ENCODE measurements at regions not wholly inside any gene's neighbourhood (a gene's known extent, or its start where the extent isn't known, plus 50 kb on each side); places are given as distances from the start of the nearest gene placed in this dataset.

DNA sequence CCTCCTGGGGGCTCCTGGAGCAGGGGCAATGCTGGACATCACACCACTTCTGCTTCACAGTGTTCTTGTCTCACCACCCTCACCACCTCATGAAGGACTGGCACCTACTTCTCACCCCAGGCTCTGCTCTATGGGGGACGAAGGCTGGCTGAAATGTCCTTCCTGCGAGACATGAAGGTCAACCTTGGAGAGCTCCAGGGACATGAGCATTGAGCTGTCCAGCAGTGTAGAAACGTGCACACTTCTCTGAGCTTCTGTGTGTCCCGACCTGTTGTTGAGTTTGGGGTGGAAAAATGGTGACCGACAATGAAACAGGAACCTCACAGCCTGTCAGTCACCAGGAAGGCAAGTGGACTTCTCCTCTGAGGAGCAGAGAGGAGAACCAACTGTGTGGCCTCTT lies 68.6 kb upstream of the ADAMTS16 start:
- DNase-seq (ENCODE audit: low read depth in 3 of 3, low spot score in 1 of 3): no peak

- no peak for DNase-seq (ENCODE audit: low read depth in 3 of 3, low spot score in 1 of 3)
These were observed 62.9 kb upstream of the ADAMTS16 start for GRCh38 chr5:5077236-5077635.

DNA sequence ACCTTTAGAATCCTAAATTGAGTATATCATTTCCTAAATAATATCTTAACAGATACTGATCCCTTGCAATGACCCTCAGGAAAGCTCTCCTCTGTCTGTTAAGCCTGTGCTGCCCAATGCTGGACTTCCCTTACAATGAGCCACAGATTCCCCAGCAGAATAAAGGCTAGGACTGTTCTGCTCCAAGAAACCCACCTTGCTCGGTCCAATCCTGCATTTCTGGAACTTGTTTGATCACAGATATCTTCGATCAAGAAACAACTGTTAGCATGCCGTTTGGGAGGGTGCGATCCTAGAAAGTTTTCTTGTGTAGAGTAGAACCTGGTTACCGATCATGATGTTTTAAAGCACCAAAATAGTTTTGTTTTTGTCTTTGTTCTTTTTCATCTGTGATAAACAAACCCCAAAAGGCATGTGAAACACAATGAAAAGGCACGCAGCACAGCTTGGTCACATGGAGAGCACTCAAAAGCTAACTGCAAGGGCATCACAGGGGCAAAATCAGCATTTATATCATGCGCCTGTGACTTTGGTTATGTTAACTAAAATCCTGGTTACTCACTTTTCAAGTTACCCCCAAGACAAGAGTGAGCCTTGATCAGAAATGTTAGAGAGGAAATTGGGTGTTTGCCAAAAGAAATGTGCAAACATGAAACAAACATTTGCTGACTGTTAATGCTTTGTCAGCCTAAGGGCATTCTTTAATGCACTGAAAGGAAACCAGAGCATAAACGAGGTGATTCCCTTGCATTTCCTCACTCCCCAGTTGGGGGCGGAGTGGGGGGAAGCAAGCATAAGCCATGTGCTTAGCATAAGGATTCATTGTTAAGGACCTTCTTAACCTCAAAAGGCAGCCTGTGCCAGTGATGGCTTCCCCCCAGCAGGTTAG lies 61.9 kb upstream of the ADAMTS16 start:
- DNase-seq (ENCODE audit: low read depth in 3 of 3, low spot score in 1 of 3): no peak

GRCh38 chr5:5079876-5080275 lies 60.3 kb upstream of the ADAMTS16 start:
- no peak for DNase-seq (ENCODE audit: low read depth in 3 of 3, low spot score in 1 of 3)

GRCh38 chr5:5080790-5081189 lies 59.3 kb upstream of the ADAMTS16 start:
- no peak for DNase-seq (ENCODE audit: low read depth in 3 of 3, low spot score in 1 of 3)

- no peak for DNase-seq (ENCODE audit: low read depth in 3 of 3, low spot score in 1 of 3)
These were observed 54.7 kb upstream of the ADAMTS16 start for GRCh38 chr5:5085381-5085780.

DNA sequence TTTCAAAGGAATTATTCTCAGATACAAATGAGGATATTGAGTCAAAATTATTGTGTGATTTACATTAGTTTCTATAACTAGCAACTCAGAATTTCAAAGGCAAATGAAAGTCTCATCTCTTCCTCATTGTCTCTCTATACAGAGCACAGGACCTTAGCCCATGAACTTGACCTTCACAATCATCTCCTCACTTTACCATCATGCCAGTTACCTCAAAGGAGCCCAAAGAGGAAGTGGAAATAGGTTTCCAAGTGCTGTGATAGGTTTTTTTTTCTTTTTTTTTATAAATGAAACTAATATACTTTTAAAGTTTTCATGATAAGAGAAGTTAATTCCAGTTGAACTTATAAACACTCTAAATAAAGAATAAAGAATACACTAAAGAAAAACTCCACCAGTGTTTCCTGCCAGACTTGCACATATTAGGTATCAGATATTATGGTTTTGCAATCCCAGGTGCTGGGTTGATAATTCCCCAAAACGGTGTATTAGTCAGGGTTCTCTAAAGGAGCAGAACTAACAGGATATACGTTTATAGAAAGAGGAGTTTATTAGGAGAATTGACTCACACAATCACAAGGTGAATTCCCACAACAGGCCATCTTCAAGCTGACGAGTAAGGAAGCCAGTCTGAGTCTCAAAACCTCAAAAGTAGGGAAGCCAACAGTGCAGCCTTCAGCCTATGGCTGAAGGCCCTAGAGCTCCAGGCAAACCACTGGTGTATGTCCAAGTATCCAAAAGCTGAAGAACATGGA lies 50.1 kb upstream of the ADAMTS16 start:
- DNase-seq (ENCODE audit: low read depth in 3 of 3, low spot score in 1 of 3): no peak
